IMR-90 (cell line): ENCODE measurements at regions not wholly inside any gene's neighbourhood (a gene's known extent, or its start where the extent isn't known, plus 50 kb on each side); places are given as distances from the start of the nearest gene placed in this dataset.

Source experiments
- ATAC-seq: fragments of 200-7000 bp; cut with Tn5 transposase; 2 replicates; pipeline ENCODE4 v1.9.1; 2020; ENCODE audit warnings: low read depth, mild to moderate bottlenecking, moderate library complexity
- BruUV-seq: library from RNA; stranded (reverse); fragments of 400-500 nt; replicated peaks from 2 replicates; lab custom pipeline; 2021; lab: Mats Ljungman, UMichigan
- CTCF ChIA-PET: fragments of 300-600 bp; formaldehyde crosslinking; extraction: SDS; loops from one replicate; lab custom pipeline; 2021; ENCODE audit warnings: antibody characterized with exemption; lab: Yijun Ruan, JAX
- POLR2A ChIA-PET: fragments of 300-600 bp; sonication (Branson Sonifier 250); formaldehyde crosslinking; loops from one replicate; lab custom pipeline; 2022; ENCODE audit warnings: antibody characterized with exemption; ENCODE audit not compliant: unreplicated experiment; lab: Charles Lee
- DNase-seq: peaks from one replicate; pipeline ENCODE4 v3.0.0; 2013
- H2AFZ ChIP-seq: replicated peaks from 2 replicates; pipeline ENCODE3; 2013; ENCODE audit warnings: low read length, mild to moderate bottlenecking; ENCODE audit not compliant: poor library complexity
- H2AK5ac ChIP-seq: 2 replicates; pipeline ENCODE4 v1.6.1; 2013; ENCODE audit warnings: low read depth, low read length, inconsistent platforms
- H2AK9ac ChIP-seq: replicated peaks from 2 replicates; pipeline ENCODE3; 2013; ENCODE audit warnings: mild to moderate bottlenecking, low read depth, low read length, moderate library complexity; ENCODE audit not compliant: poor library complexity
- H2BK120ac ChIP-seq: 2 replicates; pipeline ENCODE4 v1.6.1; 2013; ENCODE audit warnings: low read depth, low read length, inconsistent platforms
- H2BK15ac ChIP-seq: 3 replicates; pipeline ENCODE4 v1.6.1; 2013; ENCODE audit warnings: low read depth, low read length, inconsistent platforms
- H2BK20ac ChIP-seq: 2 replicates; pipeline ENCODE4 v1.6.1; 2013; ENCODE audit warnings: low read depth, mild to moderate bottlenecking, inconsistent platforms, low read length, moderate library complexity
- H2BK5ac ChIP-seq: 2 replicates; pipeline ENCODE4 v1.6.1; 2013; ENCODE audit warnings: mild to moderate bottlenecking, low read depth, low read length, inconsistent platforms; ENCODE audit not compliant: poor library complexity, severe bottlenecking
- H3K14ac ChIP-seq: replicated peaks from 2 replicates; pipeline ENCODE4 v1.6.1; 2013; ENCODE audit warnings: low read depth, low read length, inconsistent platforms
- H3K18ac ChIP-seq: 2 replicates; pipeline ENCODE4 v1.6.1; 2013; ENCODE audit warnings: low read depth, low read length, control low read depth
- H3K23ac ChIP-seq: 2 replicates; pipeline ENCODE4 v1.6.1; 2013; ENCODE audit warnings: low read depth, low read length, inconsistent platforms
- H3K27ac ChIP-seq: 2 replicates; pipeline ENCODE4 v1.5.1; 2013; ENCODE audit warnings: mild to moderate bottlenecking, control low read depth, low read length; ENCODE audit not compliant: insufficient read depth
- H3K27me3 ChIP-seq: 2 replicates; pipeline ENCODE4 v1.6.1; 2013; ENCODE audit warnings: low read length; ENCODE audit not compliant: control insufficient read depth, insufficient read depth
- H3K36me3 ChIP-seq: 2 replicates; pipeline ENCODE4 v1.6.1; 2013; ENCODE audit warnings: low read length, mixed read lengths; ENCODE audit not compliant: control insufficient read depth, insufficient read depth
- H3K4ac ChIP-seq: 2 replicates; pipeline ENCODE4 v1.6.1; 2013; ENCODE audit warnings: low read depth, low read length, inconsistent platforms
- H3K4me1 ChIP-seq: 2 replicates; pipeline ENCODE4 v1.6.1; 2013; ENCODE audit warnings: low read length, mixed read lengths; ENCODE audit not compliant: control insufficient read depth, insufficient read depth
- H3K4me2 ChIP-seq: 2 replicates; pipeline ENCODE4 v1.6.1; 2013; ENCODE audit warnings: low read depth, mild to moderate bottlenecking, control low read depth, low read length, moderate library complexity
- H3K4me3 ChIP-seq: 2 replicates; pipeline ENCODE4 v1.5.1; 2013; ENCODE audit warnings: low read depth, mild to moderate bottlenecking, control low read depth, low read length, moderate library complexity; ENCODE audit not compliant: insufficient read depth
- H3K56ac ChIP-seq: 2 replicates; pipeline ENCODE4 v1.6.1; 2013; ENCODE audit warnings: low read length, inconsistent platforms; ENCODE audit not compliant: insufficient read depth; ENCODE audit errors: extremely low read depth
- H3K79me1 ChIP-seq, 2 experiments: 2 replicates each; pipeline ENCODE4 v1.6.1; 2013; ENCODE audit warnings: low read length in 2 of 2, inconsistent platforms in 1 of 2, low read depth in 1 of 2
- H3K9ac ChIP-seq: 2 replicates; pipeline ENCODE4 v1.6.1; 2013; ENCODE audit warnings: low read depth, low read length, control low read depth
- H3K9me1 ChIP-seq: 2 replicates; pipeline ENCODE4 v1.6.1; 2013; ENCODE audit warnings: low read length, inconsistent platforms; ENCODE audit not compliant: insufficient read depth
- H3K9me3 ChIP-seq: 2 replicates; pipeline ENCODE4 v1.6.1; 2013; ENCODE audit warnings: low read length; ENCODE audit not compliant: control insufficient read depth, insufficient read depth
- H4K20me1 ChIP-seq: 2 replicates; pipeline ENCODE4 v1.6.1; 2013; ENCODE audit warnings: low read length, inconsistent platforms; ENCODE audit not compliant: insufficient read depth
- H4K5ac ChIP-seq: 2 replicates; pipeline ENCODE4 v1.6.1; 2013; ENCODE audit warnings: mild to moderate bottlenecking, low read depth, low read length, control low read depth
- H4K8ac ChIP-seq, 2 experiments: 2 replicates each; pipeline ENCODE4 v1.6.1; 2013; ENCODE audit warnings: low read depth in 2 of 2, low read length in 2 of 2, control low read depth in 1 of 2, inconsistent platforms in 1 of 2
- H4K91ac ChIP-seq: 2 replicates; pipeline ENCODE4 v1.6.1; 2013; ENCODE audit warnings: low read depth, low read length, inconsistent platforms; ENCODE audit not compliant: insufficient read depth
- BHLHE40 ChIP-seq: fragments of 150-350 bp; IDR thresholded peaks from 2 replicates; pipeline ENCODE4 v1.6.1; 2016; ENCODE audit warnings: mild to moderate bottlenecking, low read depth, low read length
- CEBPB ChIP-seq: IDR thresholded peaks from 2 replicates; pipeline ENCODE4 v1.6.1; 2012; ENCODE audit warnings: low read depth, low read length, improper control_type of control experiment
- CHD1 ChIP-seq: IDR thresholded peaks from 2 replicates; pipeline ENCODE4 v1.6.1; 2012; ENCODE audit warnings: low read depth, low read length, improper control_type of control experiment
- FOS ChIP-seq: fragments of 150-350 bp; IDR thresholded peaks from 2 replicates; pipeline ENCODE4 v1.6.1; 2016; ENCODE audit warnings: low read depth, low read length
- MAFK ChIP-seq: IDR thresholded peaks from 2 replicates; pipeline ENCODE4 v1.6.1; 2012; ENCODE audit warnings: low read depth, low read length, improper control_type of control experiment
- MAZ ChIP-seq: IDR thresholded peaks from 2 replicates; pipeline ENCODE4 v1.6.1; 2012; ENCODE audit warnings: low read depth, mild to moderate bottlenecking, low read length, improper control_type of control experiment, moderate library complexity, borderline replicate concordance
- MXI1 ChIP-seq: IDR thresholded peaks from 2 replicates; pipeline ENCODE4 v1.6.1; 2012; ENCODE audit warnings: low read depth, mild to moderate bottlenecking, low read length, moderate library complexity, borderline replicate concordance
- NFE2L2 ChIP-seq: fragments of 150-350 bp; IDR thresholded peaks from 2 replicates; pipeline ENCODE4 v1.6.1; 2016; ENCODE audit warnings: low read depth, mild to moderate bottlenecking, low read length
- POLR2A ChIP-seq: IDR thresholded peaks from 2 replicates; pipeline ENCODE4 v1.6.1; 2012; ENCODE audit warnings: mild to moderate bottlenecking, low read depth, low read length
- RAD21 ChIP-seq: IDR thresholded peaks from 2 replicates; pipeline ENCODE4 v1.6.1; 2012; ENCODE audit warnings: low read length, improper control_type of control experiment
- RCOR1 ChIP-seq: IDR thresholded peaks from 2 replicates; pipeline ENCODE4 v1.6.1; 2012; ENCODE audit warnings: mild to moderate bottlenecking, low read length, improper control_type of control experiment; ENCODE audit not compliant: insufficient replicate concordance
- RFX5 ChIP-seq: IDR thresholded peaks from 2 replicates; pipeline ENCODE4 v1.8.0; 2012; ENCODE audit warnings: low read depth, mild to moderate bottlenecking, low read length, moderate library complexity
- SMC3 ChIP-seq: fragments of 150-350 bp; IDR thresholded peaks from 2 replicates; pipeline ENCODE4 v1.6.1; 2016; ENCODE audit warnings: low read depth, mild to moderate bottlenecking, antibody characterized with exemption, low read length, moderate library complexity
- WGBS, 2 experiments: methylation state at CpG; one replicate each; pipeline versions ENCODE4 v1.1.5 to v1.1.7; 2013; ENCODE audit warnings: missing lambda C conversion rate in 2 of 2; ENCODE audit not compliant: insufficient read length in 1 of 2; ENCODE audit errors: extremely low coverage in 2 of 2; 5-methylcytosine and 5-hydroxymethylcytosine counted together
- dilution Hi-C: fragments of 300-500 bp; cut with HindIII; formaldehyde crosslinking; loops from one replicate; pipeline ENCODE4 v1.14.3; 2018; ENCODE audit warnings: low sequenced_read_pairs; ENCODE audit not compliant: unreplicated experiment
- in situ Hi-C: fragments of 300-500 bp; cut with MboI; formaldehyde crosslinking; loops from 3 replicates; pipeline ENCODE4 v1.14.3; 2019; ENCODE audit warnings: low sequenced_read_pairs, inconsistent platforms, mixed read lengths
- intact Hi-C: fragments of 100-400 bp; cut with micrococcal nuclease; formaldehyde crosslinking; loops from 2 replicates; pipeline ENCODE4 v1.10.0; 2022
- TF ChIP-seq, protein P1 (sequence below): conservative IDR thresholded peaks from 2 replicates; pipeline ENCODE4 v1.5.1; 2012; ENCODE audit warnings: mild to moderate bottlenecking, low read depth, low read length, improper control_type of control experiment
- TF ChIP-seq, protein P2 (sequence below): fragments of 150-350 bp; IDR thresholded peaks from 2 replicates; pipeline ENCODE4 v1.6.1; 2017; ENCODE audit warnings: mild to moderate bottlenecking, antibody characterized with exemption, low read length, low read depth
- TF ChIP-seq, protein P3 (sequence below): fragments of 150-350 bp; IDR thresholded peaks from 2 replicates; pipeline ENCODE4 v1.6.1; 2016; ENCODE audit warnings: low read depth, mild to moderate bottlenecking, low read length, moderate library complexity, borderline replicate concordance

DNA sequence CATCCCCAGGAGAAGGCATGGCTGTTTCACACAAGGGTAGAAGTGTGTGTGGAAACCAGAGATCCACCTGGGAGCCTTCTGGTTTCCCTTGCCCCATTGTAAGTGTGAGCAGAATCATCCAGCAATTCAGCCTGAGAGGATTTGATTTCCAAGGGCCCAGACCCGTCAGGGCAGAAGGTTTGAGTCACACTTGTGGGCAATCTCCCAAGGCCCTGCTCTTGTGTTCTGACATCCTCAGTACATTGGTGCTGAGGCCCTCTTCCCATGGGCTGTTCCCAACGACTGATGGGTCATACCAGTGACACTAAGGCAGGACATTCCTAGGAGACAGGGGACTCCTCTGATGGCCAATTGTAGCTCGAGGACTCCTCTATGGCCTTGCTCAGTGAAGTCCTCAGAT, 58.2 kb upstream of the POLR1H start:
- Histone ChIP-seq H3K27me3 (peaks cover 41% of the 10 kb centered on the region), H3K18ac (no peak overlapping the region), H3K9ac (no peak overlapping the region), H4K5ac (no peak overlapping the region), H3K4me3 (no peak overlapping the region), H3K9me3 (no peaks in the 10 kb centered on the region), H3K4me2 (no peak overlapping the region), H3K9me1 (no peaks in the 10 kb centered on the region), H2AFZ (no peak overlapping the region), H3K27ac (no peak overlapping the region), H2AK9ac (no peak overlapping the region), H2BK5ac (no peak overlapping the region), H2AK5ac (no peak overlapping the region), H3K4ac (no peak overlapping the region), H3K4me1 (no peaks in the 10 kb centered on the region; the same call in 1 of the 2 replicates), H4K91ac (no peak overlapping the region), H3K79me1 (no peaks in the 10 kb centered on the region), H2BK20ac (no peak overlapping the region), H2BK120ac (no peak overlapping the region), H3K56ac (no peak overlapping the region), H3K14ac (no peak overlapping the region), H2BK15ac (no peak overlapping the region), H4K20me1 (no peaks in the 10 kb centered on the region), H3K23ac (no peak overlapping the region), H3K36me3 (no peaks in the 10 kb centered on the region), H4K8ac (no peak overlapping the region)
- intact Hi-C loops (no loop called here), dilution Hi-C loops (no loop called here), in situ Hi-C loops (loop anchor here (5.0 to 25.0 kb wide), 2 partner anchors 86 to 266 kb away; no protein-coding TSS in a partner anchor)
- ChIA-PET POLR2A (no interaction called here), CTCF (no interaction called here)
- peak; percentile 22; the same call in 1 of the 2 replicates for ATAC-seq
- WGBS, 2 experiments: 14% methylated on average over 1 of the region's 3 CpGs; no CpG with 5 or more reads in 1 of the 2 experiments
- no peak for TF ChIP-seq BHLHE40
- TF ChIP-seq, protein P1, sequence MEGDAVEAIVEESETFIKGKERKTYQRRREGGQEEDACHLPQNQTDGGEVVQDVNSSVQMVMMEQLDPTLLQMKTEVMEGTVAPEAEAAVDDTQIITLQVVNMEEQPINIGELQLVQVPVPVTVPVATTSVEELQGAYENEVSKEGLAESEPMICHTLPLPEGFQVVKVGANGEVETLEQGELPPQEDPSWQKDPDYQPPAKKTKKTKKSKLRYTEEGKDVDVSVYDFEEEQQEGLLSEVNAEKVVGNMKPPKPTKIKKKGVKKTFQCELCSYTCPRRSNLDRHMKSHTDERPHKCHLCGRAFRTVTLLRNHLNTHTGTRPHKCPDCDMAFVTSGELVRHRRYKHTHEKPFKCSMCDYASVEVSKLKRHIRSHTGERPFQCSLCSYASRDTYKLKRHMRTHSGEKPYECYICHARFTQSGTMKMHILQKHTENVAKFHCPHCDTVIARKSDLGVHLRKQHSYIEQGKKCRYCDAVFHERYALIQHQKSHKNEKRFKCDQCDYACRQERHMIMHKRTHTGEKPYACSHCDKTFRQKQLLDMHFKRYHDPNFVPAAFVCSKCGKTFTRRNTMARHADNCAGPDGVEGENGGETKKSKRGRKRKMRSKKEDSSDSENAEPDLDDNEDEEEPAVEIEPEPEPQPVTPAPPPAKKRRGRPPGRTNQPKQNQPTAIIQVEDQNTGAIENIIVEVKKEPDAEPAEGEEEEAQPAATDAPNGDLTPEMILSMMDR: no peak
- no peak for TF ChIP-seq RCOR1
- no peak for TF ChIP-seq SMC3
- TF ChIP-seq RAD21: no peak
- TF ChIP-seq, protein P2, sequence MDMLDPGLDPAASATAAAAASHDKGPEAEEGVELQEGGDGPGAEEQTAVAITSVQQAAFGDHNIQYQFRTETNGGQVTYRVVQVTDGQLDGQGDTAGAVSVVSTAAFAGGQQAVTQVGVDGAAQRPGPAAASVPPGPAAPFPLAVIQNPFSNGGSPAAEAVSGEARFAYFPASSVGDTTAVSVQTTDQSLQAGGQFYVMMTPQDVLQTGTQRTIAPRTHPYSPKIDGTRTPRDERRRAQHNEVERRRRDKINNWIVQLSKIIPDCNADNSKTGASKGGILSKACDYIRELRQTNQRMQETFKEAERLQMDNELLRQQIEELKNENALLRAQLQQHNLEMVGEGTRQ: no peak
- no peak for TF ChIP-seq RFX5
- TF ChIP-seq NFE2L2: no peak
- TF ChIP-seq CEBPB: no peak
- TF ChIP-seq, protein P3, sequence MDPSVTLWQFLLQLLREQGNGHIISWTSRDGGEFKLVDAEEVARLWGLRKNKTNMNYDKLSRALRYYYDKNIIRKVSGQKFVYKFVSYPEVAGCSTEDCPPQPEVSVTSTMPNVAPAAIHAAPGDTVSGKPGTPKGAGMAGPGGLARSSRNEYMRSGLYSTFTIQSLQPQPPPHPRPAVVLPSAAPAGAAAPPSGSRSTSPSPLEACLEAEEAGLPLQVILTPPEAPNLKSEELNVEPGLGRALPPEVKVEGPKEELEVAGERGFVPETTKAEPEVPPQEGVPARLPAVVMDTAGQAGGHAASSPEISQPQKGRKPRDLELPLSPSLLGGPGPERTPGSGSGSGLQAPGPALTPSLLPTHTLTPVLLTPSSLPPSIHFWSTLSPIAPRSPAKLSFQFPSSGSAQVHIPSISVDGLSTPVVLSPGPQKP: no peak
- TF ChIP-seq FOS: no peak
- TF ChIP-seq MAFK: no peak
- TF ChIP-seq POLR2A: no peak
- TF ChIP-seq MAZ: no peak
- TF ChIP-seq MXI1: no peak
- TF ChIP-seq CHD1: no peak
- BruUV-seq: no TSS peak
- peak; percentile 48 for DNase-seq
